ENCODE measurements at regions not wholly inside any gene's neighbourhood (a gene's known extent, or its start where the extent isn't known, plus 50 kb on each side); places are given as distances from the start of the nearest gene placed in this dataset.

- H3K27me3 Mint-ChIP-seq (ENCODE audit: low read depth) = peaks cover 4% of the 10 kb centered on the region; the same call in 1 of the 2 replicates
- ATAC-seq (no peak), DNase-seq (ENCODE audit: low spot score) (no peak)
- POLR2A ChIA-PET = interaction anchor here (0.5 kb wide), 1 partner anchor 148 kb away, joined by 3 read pairs; no protein-coding TSS in a partner anchor
- H3K4me1 Mint-ChIP-seq = peaks cover 21% of the 10 kb centered on the region
- H3K4me3 Mint-ChIP-seq = no peak overlapping the region
- H3K9me3 Mint-ChIP-seq = 0 out of 2 replicates have a peak, but pooled peaks cover 5% of the 10 kb centered on the region
- no peak overlapping the region for H3K27ac Mint-ChIP-seq
- no peaks in the 10 kb centered on the region; the same call in 1 of the 2 replicates for H3K36me3 Mint-ChIP-seq
- CTCF ChIA-PET = no interaction called here
- TF ChIP-seq ZNF423 (CRISPR knock-in tag; IDR thresholded peaks at IDR 0.05) (no peak), IRF2 (CRISPR knock-in tag; IDR thresholded peaks at IDR 0.05; ENCODE audit: borderline replicate concordance, low read depth) (no peak), PRRX2 (CRISPR knock-in tag; IDR thresholded peaks at IDR 0.05) (no peak), GTF2I (CRISPR knock-in tag; conservative IDR thresholded peaks at IDR 0.05) (no peak), MYBL2 (CRISPR knock-in tag; IDR thresholded peaks at IDR 0.05) (no peak), NR3C1 (CRISPR knock-in tag; conservative IDR thresholded peaks at IDR 0.05; ENCODE audit: low read depth) (no peak), ZNF281 (CRISPR knock-in tag; IDR thresholded peaks at IDR 0.05) (no peak), ZNF416 (CRISPR knock-in tag; IDR thresholded peaks at IDR 0.05) (no peak)
- TF ChIP-seq, protein P1, sequence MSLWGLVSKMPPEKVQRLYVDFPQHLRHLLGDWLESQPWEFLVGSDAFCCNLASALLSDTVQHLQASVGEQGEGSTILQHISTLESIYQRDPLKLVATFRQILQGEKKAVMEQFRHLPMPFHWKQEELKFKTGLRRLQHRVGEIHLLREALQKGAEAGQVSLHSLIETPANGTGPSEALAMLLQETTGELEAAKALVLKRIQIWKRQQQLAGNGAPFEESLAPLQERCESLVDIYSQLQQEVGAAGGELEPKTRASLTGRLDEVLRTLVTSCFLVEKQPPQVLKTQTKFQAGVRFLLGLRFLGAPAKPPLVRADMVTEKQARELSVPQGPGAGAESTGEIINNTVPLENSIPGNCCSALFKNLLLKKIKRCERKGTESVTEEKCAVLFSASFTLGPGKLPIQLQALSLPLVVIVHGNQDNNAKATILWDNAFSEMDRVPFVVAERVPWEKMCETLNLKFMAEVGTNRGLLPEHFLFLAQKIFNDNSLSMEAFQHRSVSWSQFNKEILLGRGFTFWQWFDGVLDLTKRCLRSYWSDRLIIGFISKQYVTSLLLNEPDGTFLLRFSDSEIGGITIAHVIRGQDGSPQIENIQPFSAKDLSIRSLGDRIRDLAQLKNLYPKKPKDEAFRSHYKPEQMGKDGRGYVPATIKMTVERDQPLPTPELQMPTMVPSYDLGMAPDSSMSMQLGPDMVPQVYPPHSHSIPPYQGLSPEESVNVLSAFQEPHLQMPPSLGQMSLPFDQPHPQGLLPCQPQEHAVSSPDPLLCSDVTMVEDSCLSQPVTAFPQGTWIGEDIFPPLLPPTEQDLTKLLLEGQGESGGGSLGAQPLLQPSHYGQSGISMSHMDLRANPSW (CRISPR knock-in tag; conservative IDR thresholded peaks at IDR 0.05; ENCODE audit: low read depth) = no peak
- TF ChIP-seq, protein P2, sequence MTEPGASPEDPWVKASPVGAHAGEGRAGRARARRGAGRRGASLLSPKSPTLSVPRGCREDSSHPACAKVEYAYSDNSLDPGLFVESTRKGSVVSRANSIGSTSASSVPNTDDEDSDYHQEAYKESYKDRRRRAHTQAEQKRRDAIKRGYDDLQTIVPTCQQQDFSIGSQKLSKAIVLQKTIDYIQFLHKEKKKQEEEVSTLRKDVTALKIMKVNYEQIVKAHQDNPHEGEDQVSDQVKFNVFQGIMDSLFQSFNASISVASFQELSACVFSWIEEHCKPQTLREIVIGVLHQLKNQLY (CRISPR knock-in tag; IDR thresholded peaks at IDR 0.05) = no peak
Observed at GRCh38 chrX:40872351-40872750, 137.0 kb upstream of the MED14 start.

DNA sequence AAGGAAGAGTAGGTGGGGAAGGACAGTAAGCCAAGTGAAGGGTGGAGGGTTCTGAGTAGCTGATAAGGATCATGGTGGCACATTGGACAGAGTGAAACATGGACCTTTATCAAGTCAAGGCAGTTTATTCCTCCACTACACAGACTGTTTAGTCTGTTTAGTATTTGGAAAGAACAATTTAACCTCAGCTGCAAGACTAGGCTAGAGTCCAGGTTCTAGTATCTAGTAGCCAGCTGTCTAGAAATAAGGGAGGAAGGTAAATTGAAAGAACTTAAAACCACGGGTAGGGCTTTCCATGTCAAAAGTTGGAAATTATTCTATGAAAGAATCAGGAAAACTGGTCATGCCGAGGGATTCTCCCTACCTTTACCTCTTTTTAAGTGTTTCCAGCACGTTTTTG, 140.1 kb upstream of the MED14 start:
- peaks cover 4% of the 10 kb centered on the region; the same call in 1 of the 2 replicates for H3K27me3 Mint-ChIP-seq (ENCODE audit: low read depth)
- ChIA-PET POLR2A (no interaction called here), CTCF (no interaction called here)
- H3K4me3 Mint-ChIP-seq = no peak overlapping the region
- no peak overlapping the region for H3K27ac Mint-ChIP-seq
- TF ChIP-seq ETV6 (CRISPR knock-in tag; IDR thresholded peaks at IDR 0.05) = no peak
- H3K4me1 Mint-ChIP-seq = peaks cover 37% of the 10 kb centered on the region
- DNase-seq (ENCODE audit: low spot score) (no peak), ATAC-seq (no peak)
- H3K36me3 Mint-ChIP-seq = no peaks in the 10 kb centered on the region; the same call in 1 of the 2 replicates
- no peaks in the 10 kb centered on the region for H3K9me3 Mint-ChIP-seq

DNA sequence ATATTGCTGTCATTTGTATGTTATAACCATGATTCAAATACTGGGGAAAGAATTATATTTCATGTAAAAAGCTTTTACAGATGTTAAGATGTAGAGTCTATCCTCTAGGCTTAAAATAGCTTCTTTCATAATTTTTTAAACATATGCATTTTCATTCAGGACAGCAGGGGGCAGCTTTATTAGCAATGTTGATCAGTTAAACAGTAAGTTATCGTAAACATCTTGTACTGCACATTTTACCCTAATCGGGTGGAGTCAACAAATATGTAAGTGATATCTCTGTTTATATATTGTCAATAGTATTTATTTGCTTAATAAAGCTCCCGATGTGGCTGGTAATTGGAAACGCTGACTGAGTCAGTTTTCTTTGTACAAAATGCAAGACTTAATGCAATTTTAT, 142.5 kb upstream of the MED14 start:
- no peaks in the 10 kb centered on the region for H3K9me3 Mint-ChIP-seq
- no peaks in the 10 kb centered on the region; the same call in 1 of the 2 replicates for H3K36me3 Mint-ChIP-seq
- no peak overlapping the region for H3K4me3 Mint-ChIP-seq
- ATAC-seq = no peak
- ChIA-PET POLR2A (no interaction called here), CTCF (no interaction called here)
- DNase-seq (ENCODE audit: low spot score) = no peak
- H3K4me1 Mint-ChIP-seq = peaks cover 43% of the 10 kb centered on the region
- peak overlapping the region; percentile 99 for H3K27ac Mint-ChIP-seq
- peaks cover 4% of the 10 kb centered on the region; the same call in 1 of the 2 replicates for H3K27me3 Mint-ChIP-seq (ENCODE audit: low read depth)
- TF ChIP-seq, protein P3, sequence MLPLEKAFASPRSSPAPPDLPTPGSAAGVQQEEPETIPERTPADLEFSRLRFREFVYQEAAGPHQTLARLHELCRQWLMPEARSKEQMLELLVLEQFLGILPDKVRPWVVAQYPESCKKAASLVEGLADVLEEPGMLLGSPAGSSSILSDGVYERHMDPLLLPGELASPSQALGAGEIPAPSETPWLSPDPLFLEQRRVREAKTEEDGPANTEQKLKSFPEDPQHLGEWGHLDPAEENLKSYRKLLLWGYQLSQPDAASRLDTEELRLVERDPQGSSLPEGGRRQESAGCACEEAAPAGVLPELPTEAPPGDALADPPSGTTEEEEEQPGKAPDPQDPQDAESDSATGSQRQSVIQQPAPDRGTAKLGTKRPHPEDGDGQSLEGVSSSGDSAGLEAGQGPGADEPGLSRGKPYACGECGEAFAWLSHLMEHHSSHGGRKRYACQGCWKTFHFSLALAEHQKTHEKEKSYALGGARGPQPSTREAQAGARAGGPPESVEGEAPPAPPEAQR (CRISPR knock-in tag; IDR thresholded peaks at IDR 0.05) = no peak
- no peak for TF ChIP-seq RORB (CRISPR knock-in tag; IDR thresholded peaks at IDR 0.05)
- TF ChIP-seq, protein P4, sequence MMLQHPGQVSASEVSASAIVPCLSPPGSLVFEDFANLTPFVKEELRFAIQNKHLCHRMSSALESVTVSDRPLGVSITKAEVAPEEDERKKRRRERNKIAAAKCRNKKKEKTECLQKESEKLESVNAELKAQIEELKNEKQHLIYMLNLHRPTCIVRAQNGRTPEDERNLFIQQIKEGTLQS (CRISPR knock-in tag; conservative IDR thresholded peaks at IDR 0.05) = no peak
- no peak for TF ChIP-seq SP1 (CRISPR knock-in tag; conservative IDR thresholded peaks at IDR 0.05)
- TF ChIP-seq NR3C1 (CRISPR knock-in tag; conservative IDR thresholded peaks at IDR 0.05; ENCODE audit: low read depth) = no peak
- no peak for TF ChIP-seq ESRRA (CRISPR knock-in tag; IDR thresholded peaks at IDR 0.05; ENCODE audit: borderline replicate concordance)
- TF ChIP-seq MXD4 (CRISPR knock-in tag; IDR thresholded peaks at IDR 0.05; ENCODE audit: borderline replicate concordance) = no peak
- TF ChIP-seq HMGXB4 (CRISPR knock-in tag; IDR thresholded peaks at IDR 0.05) = no peak
- TF ChIP-seq E2F4 (CRISPR knock-in tag; IDR thresholded peaks at IDR 0.05; ENCODE audit: borderline replicate concordance, low read depth) = no peak
- no peak for TF ChIP-seq ATF1 (CRISPR knock-in tag; IDR thresholded peaks at IDR 0.05)
